ENCODE measurements at regions not wholly inside any gene's neighbourhood (a gene's known extent, or its start where the extent isn't known, plus 50 kb on each side); places are given as distances from the start of the nearest gene placed in this dataset.

GRCh38 chr20:41905199-41905598, 287.0 kb upstream of the CHD6 start:
- Histone ChIP-seq H3K4me1 (no peaks in the 10 kb centered on the region), H3K9ac (ENCODE audit: low read depth in 2 of 2, low read length in 2 of 2) (no peak overlapping the region), H3K27ac (no peak overlapping the region), H3K9me3 (no peaks in the 10 kb centered on the region), H3K36me3 (no peaks in the 10 kb centered on the region), H3K4me3 (no peak overlapping the region), H3K27me3 (no peaks in the 10 kb centered on the region)
- intact Hi-C loops (cut with DNase I) = no loop called here
- no peak for TF ChIP-seq CTCF (IDR thresholded peaks at IDR 0.05)
- DNase-seq = no peak

- Histone ChIP-seq H3K4me1 (no peaks in the 10 kb centered on the region), H3K27ac (no peak overlapping the region), H3K4me3 (no peak overlapping the region), H3K27me3 (no peaks in the 10 kb centered on the region), H3K36me3 (no peaks in the 10 kb centered on the region), H3K9me3 (no peaks in the 10 kb centered on the region), H3K9ac (ENCODE audit: low read depth in 2 of 2, low read length in 2 of 2) (no peak overlapping the region)
- TF ChIP-seq CTCF (IDR thresholded peaks at IDR 0.05) = no peak
- intact Hi-C loops (cut with DNase I) = no loop called here
- DNase-seq = no peak
Observed at GRCh38 chr20:41903586-41903985, 285.4 kb upstream of the CHD6 start.

GRCh38 chr20:41902346-41902745, 284.2 kb upstream of the CHD6 start:
- no peak overlapping the region for H3K9ac ChIP-seq (ENCODE audit: low read depth in 2 of 2, low read length in 2 of 2)
- H3K4me1 ChIP-seq = no peaks in the 10 kb centered on the region
- no peak for DNase-seq
- TF ChIP-seq CTCF (IDR thresholded peaks at IDR 0.05) = no peak
- H3K36me3 ChIP-seq = no peaks in the 10 kb centered on the region
- no peaks in the 10 kb centered on the region for H3K27me3 ChIP-seq
- H3K27ac ChIP-seq = no peak overlapping the region
- no peak overlapping the region for H3K4me3 ChIP-seq
- H3K9me3 ChIP-seq = no peaks in the 10 kb centered on the region
- intact Hi-C loops (cut with DNase I) = no loop called here

GRCh38 chr20:41900201-41900691, 282.1 kb upstream of the CHD6 start:
- no peak overlapping the region for H3K27ac ChIP-seq
- no peak overlapping the region for H3K4me3 ChIP-seq
- DNase-seq = no peak
- no peak for TF ChIP-seq CTCF (IDR thresholded peaks at IDR 0.05)
- no peaks in the 10 kb centered on the region for H3K36me3 ChIP-seq
- no peak overlapping the region for H3K9ac ChIP-seq (ENCODE audit: low read depth in 2 of 2, low read length in 2 of 2)
- H3K9me3 ChIP-seq = no peaks in the 10 kb centered on the region
- no peaks in the 10 kb centered on the region for H3K4me1 ChIP-seq
- no peaks in the 10 kb centered on the region for H3K27me3 ChIP-seq
- intact Hi-C loops (cut with DNase I) = no loop called here

- DNase-seq = no peak
- Histone ChIP-seq H3K4me3 (no peak overlapping the region), H3K4me1 (no peaks in the 10 kb centered on the region), H3K9me3 (no peaks in the 10 kb centered on the region), H3K27me3 (no peaks in the 10 kb centered on the region), H3K9ac (ENCODE audit: low read depth in 2 of 2, low read length in 2 of 2) (no peak overlapping the region), H3K36me3 (no peaks in the 10 kb centered on the region), H3K27ac (no peak overlapping the region)
- intact Hi-C loops (cut with DNase I) = no loop called here
- no peak for TF ChIP-seq CTCF (IDR thresholded peaks at IDR 0.05)
Observed at GRCh38 chr20:41897708-41898107, 279.5 kb upstream of the CHD6 start.

All from colonic mucosa (tissue), 4 donors.